Left colon (tissue), 2 donors: ENCODE measurements at regions not wholly inside any gene's neighbourhood (a gene's known extent, or its start where the extent isn't known, plus 50 kb on each side); places are given as distances from the start of the nearest gene placed in this dataset.
A peak's percentile ranks its signal among the peaks of the same experiment; 100 is the strongest.

Experiments used
- ATAC-seq: fragments of 200-7000 bp; cut with Tn5 transposase; one replicate; pipeline ENCODE4 v1.9.1; 2020; ENCODE audit warnings: mild to moderate bottlenecking, moderate library complexity
- DNase-seq, 2 donors: peaks; one replicate each; pipeline ENCODE4 v3.0.0-alpha.2; 2020
- intact Hi-C, 2 donors: fragments of 100-400 bp; cut with DNase I in 1 of 2; cut with micrococcal nuclease in 1 of 2; formaldehyde crosslinking; loops; one replicate each; pipeline versions ENCODE4 v1.11.2 to v1.14.0; 2022; cut with DNase I, micrococcal nuclease
- donor health status: DM: no; HTN: no; CAD: no.
- donor health status: DM: yes; HTN: yes; CAD: no.

DNA sequence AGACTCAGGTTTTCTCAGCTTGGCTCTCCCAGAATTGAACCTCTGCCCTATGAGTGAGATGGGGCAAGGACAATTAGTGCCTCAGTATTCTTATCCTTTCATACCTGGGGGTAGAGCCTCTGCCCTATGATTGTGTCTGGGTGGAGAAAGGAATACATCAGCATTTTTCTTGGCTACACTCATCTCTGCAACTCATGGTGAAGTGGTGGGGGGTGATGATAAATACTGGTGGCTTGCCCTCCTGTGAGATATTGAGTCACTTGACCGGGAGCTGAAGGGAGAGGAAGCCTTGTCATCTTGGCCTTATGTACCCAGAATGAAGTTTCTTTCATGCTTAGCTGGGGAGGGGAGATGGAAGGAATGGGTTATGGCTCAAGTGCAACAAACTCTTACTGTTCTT is 71.3 kb upstream of the ENOX2 start:
- DNase-seq: no peak
- ATAC-seq: no peak
- intact Hi-C loops: no loop called here

DNA sequence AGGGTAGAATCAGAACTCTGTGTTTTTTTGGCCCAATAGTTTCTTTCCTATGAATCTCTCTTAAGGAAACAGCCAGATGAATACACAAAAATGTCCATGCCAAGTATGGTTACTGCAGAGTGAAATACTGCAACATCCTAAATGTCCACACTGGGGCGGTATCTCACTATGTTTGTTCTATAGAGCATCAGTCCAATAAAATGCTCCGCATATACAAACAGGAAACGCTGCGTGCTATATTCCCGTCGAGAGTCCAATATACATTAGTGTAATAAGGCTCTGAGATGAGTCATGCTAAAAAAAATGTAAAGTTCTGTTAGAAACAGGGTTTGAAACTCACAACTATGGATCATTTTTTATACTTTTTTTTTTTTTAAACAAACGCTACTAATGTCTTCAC is 72.9 kb upstream of the ENOX2 start:
- intact Hi-C loops: no loop called here
- ATAC-seq (peak; percentile 98), DNase-seq (peak in 1 of 2 donors; percentile 50)

DNA sequence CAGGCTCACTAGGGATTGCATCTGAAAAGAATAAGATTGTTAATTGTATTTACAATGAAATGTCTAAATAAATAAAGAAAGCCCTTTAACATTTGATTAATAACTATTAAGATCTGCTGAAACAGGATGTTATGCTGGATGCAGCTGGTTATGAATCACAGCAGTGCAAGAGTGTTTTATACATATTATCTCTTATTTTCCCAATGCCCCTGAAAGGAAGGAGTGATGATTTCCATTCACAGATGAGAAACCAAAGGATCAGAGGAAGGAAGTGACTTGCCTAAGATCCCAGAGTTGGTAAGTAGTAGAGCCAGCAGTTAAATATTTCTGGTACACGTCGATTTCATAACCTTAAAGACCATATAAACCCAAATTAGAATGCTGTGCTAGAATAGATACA is 76.3 kb upstream of the ARHGAP36 start:
- ATAC-seq: no peak
- DNase-seq: no peak
- intact Hi-C loops: loop anchor here in 1 of 2 donors (5.0 kb wide), 1 partner anchor 650 kb away; no protein-coding TSS in a partner anchor

DNA sequence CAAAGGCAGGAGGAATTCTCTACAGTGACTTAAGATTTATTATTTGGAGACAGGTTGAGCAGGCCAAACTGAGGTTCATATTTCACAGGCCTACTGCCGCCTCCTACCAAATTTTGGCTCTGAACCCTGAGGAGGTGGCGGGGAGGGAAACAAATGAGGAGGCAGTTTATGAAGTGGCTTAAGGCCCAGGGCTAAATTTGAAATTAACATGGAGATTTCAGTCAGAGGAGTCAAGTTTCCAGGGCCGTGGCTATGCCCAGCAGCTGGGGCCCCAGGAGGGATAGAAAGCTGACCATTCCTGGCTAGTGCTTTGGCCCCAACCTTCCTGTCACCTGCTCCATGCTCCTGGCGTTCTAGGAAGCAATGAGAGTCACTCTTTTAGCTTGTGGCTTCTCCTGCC is 73.4 kb upstream of the ARHGAP36 start:
- no peak for ATAC-seq
- intact Hi-C loops: loop anchor here in 1 of 2 donors (5.0 kb wide), 1 partner anchor 648 kb away; no protein-coding TSS in a partner anchor
- DNase-seq: no peak

DNA sequence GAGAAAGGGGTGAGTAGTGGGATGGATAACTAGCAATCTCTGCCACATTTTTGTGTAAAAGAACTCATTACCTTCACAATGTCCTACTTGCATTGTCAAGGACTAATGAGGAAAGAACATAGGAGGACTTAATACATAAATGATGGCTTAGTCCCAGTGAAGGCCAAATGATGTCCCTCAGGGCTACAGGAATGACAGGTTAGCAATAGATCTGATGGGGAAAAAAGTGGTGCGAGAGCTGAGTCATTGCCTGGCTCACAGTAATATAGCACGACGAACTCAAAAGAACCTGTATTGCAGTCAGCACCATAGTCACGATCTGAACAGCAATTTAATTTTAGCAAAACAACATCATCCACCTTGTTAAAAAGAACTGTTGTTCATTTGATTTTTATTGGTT is 70.9 kb upstream of the ARHGAP36 start:
- no peak for ATAC-seq
- no peak for DNase-seq
- intact Hi-C loops: no loop called here

DNA sequence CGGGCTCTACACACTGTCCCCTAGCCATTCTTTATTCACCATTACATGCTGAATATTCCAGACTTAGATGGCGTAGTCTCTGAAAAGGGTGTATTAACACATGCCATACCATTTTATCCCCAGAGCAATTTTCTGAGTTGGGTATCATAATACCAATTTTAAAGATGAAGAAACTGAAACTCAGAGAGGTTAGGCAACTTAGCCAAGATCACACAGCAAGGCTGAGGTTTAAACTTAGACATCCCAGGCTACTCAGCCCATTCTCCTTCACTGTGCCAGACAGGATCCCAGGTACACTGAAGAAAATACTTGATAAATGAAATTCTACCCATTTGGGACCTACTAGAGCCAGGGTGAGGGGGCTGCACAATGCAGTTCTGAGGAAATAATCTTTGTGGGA is 67.4 kb upstream of the ARHGAP36 start:
- intact Hi-C loops: no loop called here
- DNase-seq (no peak), ATAC-seq (no peak)

DNA sequence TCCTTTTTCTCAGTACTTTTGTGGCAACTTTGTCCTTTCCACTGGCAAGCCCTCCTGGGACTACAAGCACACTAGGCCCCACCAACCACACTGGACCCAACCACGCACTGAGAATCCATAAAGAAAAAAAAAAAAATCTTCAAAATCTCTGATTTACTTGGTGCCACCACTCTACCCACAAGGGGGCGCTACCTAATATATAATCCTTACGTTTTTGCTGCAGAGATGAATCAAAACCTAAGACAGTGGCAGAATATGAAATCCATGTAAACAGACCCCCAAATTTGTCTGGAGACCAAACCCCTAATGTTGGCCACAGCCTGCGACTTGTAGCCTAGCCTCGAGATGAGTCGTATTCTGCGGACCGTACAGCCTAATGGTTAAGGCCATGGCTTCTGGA is 63.5 kb upstream of the ARHGAP36 start:
- intact Hi-C loops: no loop called here
- DNase-seq: peak in 1 of 2 donors; percentile 48
- ATAC-seq: no peak

DNA sequence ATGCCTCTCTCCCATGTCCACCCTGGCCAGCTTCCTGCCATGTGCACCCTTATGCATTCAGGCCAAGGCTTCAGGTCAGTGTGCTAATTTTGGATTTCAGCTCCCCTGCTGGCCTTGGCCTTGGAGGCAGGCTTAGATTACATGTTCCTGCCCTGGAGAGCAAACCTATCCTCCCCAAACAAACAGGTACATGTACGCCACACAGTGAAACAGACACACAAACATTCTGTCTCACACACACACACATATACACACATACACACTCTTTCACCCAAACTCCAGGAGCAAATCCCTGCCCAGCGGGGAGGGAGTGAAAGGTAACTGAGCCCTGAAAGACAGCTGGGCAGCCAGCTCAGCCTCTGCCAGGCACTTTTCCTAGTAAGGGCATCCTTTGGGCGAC is 62.7 kb upstream of the ARHGAP36 start:
- ATAC-seq: no peak
- intact Hi-C loops: no loop called here
- DNase-seq: no peak

DNA sequence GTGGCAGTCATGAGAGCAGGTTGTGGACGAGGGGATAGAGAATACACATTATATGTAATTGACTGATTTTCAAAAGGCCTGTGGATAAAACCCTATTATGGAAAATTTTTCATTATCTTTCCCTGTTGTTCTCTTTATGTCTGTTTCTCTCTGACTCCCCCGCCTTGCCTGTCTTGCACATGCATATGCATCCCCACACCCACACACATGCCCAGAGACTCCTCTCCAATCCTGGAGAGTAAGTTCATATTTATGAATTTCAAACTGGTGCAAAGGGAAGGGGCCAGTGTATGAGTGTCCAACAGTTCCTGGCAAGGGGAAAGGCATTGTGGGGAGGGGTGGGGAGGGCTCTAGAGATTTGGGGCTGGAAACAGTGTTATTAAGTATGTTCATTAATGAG is 60.8 kb upstream of the ARHGAP36 start:
- intact Hi-C loops: no loop called here
- ATAC-seq (no peak), DNase-seq (no peak)

DNA sequence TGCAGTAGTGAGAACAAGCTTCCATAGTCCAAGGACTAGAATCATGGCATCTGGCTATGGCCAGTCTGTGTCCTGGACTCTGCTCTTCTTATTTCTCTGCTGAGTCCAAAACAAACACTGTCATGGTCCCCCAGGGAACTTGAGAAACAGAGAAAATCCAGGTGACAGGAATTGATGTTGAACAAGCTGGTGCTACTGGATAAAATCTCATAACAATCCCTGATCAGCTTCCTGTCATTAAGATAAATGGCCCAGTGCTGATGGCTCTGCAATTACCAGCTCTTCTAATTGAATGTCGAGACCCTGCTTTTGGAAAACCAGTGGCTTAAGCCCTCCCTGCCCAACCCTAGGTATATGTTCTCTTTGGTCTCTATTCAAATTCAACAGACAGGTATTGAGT is 58.8 kb upstream of the ARHGAP36 start:
- ATAC-seq (no peak), DNase-seq (no peak)
- intact Hi-C loops: no loop called here
